H1 (cell line): ENCODE measurements at regions not wholly inside any gene's neighbourhood (a gene's known extent, or its start where the extent isn't known, plus 50 kb on each side); places are given as distances from the start of the nearest gene placed in this dataset.

ENCODE experiments used
- BRCA1 ChIP-seq: IDR thresholded peaks from 2 replicates; pipeline ENCODE4 v1.6.1; 2012; ENCODE audit warnings: low read depth, low read length, improper control_type of control experiment
- TAF1 ChIP-seq: IDR thresholded peaks from 2 replicates; pipeline ENCODE4 v1.6.1; 2011; ENCODE audit warnings: mild to moderate bottlenecking, low read depth, low read length
- TEAD4 ChIP-seq: IDR thresholded peaks from 2 replicates; pipeline ENCODE4 v1.6.1; 2012; ENCODE audit warnings: low read depth, low read length, inconsistent platforms, mixed read lengths
- TF ChIP-seq, protein P1 (sequence below): fragments of 300-600 bp; sonication (generic); IDR thresholded peaks from 2 replicates; pipeline ENCODE4 v1.7.1; 2012; ENCODE audit warnings: low read length, moderate library complexity, mild to moderate bottlenecking, inconsistent platforms; ENCODE audit not compliant: insufficient replicate concordance
- TF ChIP-seq, protein P2 (sequence below), 3 experiments: IDR thresholded peaks; 1 replicate in 2 of 3; 2 replicates in 1 of 3; pipeline versions ENCODE4 v1.5.1 to v1.6.1; 2011; ENCODE audit warnings: low read length in 3 of 3, mild to moderate bottlenecking in 3 of 3, inconsistent platforms in 2 of 3, low read depth in 1 of 3, moderate library complexity in 1 of 3; ENCODE audit not compliant: insufficient read depth in 1 of 3; ENCODE audit errors: control extremely low read depth in 1 of 3

DNA sequence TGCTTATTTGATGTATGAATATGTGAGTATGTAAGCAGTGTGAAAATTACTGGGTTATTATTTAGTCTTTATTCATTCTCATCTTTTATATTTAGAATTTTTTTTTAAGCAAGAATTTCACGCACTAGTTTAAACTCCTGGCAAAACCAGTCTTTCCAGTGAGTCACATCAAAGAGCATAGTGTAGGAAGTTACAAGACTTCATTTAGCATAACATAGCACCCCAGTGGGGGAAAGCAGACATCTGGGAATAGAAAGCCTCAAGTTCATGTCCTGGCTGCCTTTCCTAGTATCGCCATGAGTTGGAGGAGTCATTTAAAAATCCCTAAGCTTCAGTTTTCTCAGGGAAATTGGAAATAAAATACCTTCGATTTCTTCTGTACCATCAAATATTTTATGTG, 408.3 kb downstream of the NUP35 start (continued):
- TF ChIP-seq, protein P1, sequence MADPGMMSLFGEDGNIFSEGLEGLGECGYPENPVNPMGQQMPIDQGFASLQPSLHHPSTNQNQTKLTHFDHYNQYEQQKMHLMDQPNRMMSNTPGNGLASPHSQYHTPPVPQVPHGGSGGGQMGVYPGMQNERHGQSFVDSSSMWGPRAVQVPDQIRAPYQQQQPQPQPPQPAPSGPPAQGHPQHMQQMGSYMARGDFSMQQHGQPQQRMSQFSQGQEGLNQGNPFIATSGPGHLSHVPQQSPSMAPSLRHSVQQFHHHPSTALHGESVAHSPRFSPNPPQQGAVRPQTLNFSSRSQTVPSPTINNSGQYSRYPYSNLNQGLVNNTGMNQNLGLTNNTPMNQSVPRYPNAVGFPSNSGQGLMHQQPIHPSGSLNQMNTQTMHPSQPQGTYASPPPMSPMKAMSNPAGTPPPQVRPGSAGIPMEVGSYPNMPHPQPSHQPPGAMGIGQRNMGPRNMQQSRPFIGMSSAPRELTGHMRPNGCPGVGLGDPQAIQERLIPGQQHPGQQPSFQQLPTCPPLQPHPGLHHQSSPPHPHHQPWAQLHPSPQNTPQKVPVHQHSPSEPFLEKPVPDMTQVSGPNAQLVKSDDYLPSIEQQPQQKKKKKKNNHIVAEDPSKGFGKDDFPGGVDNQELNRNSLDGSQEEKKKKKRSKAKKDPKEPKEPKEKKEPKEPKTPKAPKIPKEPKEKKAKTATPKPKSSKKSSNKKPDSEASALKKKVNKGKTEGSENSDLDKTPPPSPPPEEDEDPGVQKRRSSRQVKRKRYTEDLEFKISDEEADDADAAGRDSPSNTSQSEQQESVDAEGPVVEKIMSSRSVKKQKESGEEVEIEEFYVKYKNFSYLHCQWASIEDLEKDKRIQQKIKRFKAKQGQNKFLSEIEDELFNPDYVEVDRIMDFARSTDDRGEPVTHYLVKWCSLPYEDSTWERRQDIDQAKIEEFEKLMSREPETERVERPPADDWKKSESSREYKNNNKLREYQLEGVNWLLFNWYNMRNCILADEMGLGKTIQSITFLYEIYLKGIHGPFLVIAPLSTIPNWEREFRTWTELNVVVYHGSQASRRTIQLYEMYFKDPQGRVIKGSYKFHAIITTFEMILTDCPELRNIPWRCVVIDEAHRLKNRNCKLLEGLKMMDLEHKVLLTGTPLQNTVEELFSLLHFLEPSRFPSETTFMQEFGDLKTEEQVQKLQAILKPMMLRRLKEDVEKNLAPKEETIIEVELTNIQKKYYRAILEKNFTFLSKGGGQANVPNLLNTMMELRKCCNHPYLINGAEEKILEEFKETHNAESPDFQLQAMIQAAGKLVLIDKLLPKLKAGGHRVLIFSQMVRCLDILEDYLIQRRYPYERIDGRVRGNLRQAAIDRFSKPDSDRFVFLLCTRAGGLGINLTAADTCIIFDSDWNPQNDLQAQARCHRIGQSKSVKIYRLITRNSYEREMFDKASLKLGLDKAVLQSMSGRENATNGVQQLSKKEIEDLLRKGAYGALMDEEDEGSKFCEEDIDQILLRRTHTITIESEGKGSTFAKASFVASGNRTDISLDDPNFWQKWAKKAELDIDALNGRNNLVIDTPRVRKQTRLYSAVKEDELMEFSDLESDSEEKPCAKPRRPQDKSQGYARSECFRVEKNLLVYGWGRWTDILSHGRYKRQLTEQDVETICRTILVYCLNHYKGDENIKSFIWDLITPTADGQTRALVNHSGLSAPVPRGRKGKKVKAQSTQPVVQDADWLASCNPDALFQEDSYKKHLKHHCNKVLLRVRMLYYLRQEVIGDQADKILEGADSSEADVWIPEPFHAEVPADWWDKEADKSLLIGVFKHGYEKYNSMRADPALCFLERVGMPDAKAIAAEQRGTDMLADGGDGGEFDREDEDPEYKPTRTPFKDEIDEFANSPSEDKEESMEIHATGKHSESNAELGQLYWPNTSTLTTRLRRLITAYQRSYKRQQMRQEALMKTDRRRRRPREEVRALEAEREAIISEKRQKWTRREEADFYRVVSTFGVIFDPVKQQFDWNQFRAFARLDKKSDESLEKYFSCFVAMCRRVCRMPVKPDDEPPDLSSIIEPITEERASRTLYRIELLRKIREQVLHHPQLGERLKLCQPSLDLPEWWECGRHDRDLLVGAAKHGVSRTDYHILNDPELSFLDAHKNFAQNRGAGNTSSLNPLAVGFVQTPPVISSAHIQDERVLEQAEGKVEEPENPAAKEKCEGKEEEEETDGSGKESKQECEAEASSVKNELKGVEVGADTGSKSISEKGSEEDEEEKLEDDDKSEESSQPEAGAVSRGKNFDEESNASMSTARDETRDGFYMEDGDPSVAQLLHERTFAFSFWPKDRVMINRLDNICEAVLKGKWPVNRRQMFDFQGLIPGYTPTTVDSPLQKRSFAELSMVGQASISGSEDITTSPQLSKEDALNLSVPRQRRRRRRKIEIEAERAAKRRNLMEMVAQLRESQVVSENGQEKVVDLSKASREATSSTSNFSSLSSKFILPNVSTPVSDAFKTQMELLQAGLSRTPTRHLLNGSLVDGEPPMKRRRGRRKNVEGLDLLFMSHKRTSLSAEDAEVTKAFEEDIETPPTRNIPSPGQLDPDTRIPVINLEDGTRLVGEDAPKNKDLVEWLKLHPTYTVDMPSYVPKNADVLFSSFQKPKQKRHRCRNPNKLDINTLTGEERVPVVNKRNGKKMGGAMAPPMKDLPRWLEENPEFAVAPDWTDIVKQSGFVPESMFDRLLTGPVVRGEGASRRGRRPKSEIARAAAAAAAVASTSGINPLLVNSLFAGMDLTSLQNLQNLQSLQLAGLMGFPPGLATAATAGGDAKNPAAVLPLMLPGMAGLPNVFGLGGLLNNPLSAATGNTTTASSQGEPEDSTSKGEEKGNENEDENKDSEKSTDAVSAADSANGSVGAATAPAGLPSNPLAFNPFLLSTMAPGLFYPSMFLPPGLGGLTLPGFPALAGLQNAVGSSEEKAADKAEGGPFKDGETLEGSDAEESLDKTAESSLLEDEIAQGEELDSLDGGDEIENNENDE: peak; percentile 93
- TF ChIP-seq, protein P2, sequence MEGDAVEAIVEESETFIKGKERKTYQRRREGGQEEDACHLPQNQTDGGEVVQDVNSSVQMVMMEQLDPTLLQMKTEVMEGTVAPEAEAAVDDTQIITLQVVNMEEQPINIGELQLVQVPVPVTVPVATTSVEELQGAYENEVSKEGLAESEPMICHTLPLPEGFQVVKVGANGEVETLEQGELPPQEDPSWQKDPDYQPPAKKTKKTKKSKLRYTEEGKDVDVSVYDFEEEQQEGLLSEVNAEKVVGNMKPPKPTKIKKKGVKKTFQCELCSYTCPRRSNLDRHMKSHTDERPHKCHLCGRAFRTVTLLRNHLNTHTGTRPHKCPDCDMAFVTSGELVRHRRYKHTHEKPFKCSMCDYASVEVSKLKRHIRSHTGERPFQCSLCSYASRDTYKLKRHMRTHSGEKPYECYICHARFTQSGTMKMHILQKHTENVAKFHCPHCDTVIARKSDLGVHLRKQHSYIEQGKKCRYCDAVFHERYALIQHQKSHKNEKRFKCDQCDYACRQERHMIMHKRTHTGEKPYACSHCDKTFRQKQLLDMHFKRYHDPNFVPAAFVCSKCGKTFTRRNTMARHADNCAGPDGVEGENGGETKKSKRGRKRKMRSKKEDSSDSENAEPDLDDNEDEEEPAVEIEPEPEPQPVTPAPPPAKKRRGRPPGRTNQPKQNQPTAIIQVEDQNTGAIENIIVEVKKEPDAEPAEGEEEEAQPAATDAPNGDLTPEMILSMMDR (IDR thresholded peaks at IDR 0.05; ENCODE audit: control extremely low read depth in 1 of 3, insufficient read depth in 1 of 3, low read depth in 1 of 3, low read length in 3 of 3): no peak
- TF ChIP-seq TEAD4 (peak; percentile 30; the same call in 1 of the 2 replicates), TAF1 (no peak), BRCA1 (no peak)
